Neural progenitor cell (in vitro differentiated cells): ENCODE measurements at regions not wholly inside any gene's neighbourhood (a gene's known extent, or its start where the extent isn't known, plus 50 kb on each side); places are given as distances from the start of the nearest gene placed in this dataset.

Experiments used
- DNase-seq: peaks from one replicate; pipeline ENCODE4 v3.0.0-alpha.2; 2016; ENCODE audit warnings: low spot score
- H2AFZ ChIP-seq: fragments of 200-600 bp; sonication (generic); replicated peaks from 2 replicates; pipeline ENCODE4 v1.6.1; 2016; ENCODE audit warnings: antibody characterized with exemption
- H3F3A ChIP-seq: fragments of 200-600 bp; sonication (generic); 2 replicates; pipeline ENCODE4 v1.6.1; 2016; ENCODE audit warnings: antibody characterized with exemption, low read depth
- H3K27ac ChIP-seq: fragments of 200-600 bp; sonication (generic); 2 replicates; pipeline ENCODE4 v1.5.1; 2016; ENCODE audit warnings: mild to moderate bottlenecking
- H3K27me3 ChIP-seq: fragments of 200-600 bp; sonication (generic); 2 replicates; pipeline ENCODE4 v1.6.1; 2016; ENCODE audit warnings: mild to moderate bottlenecking, moderate library complexity
- H3K36me3 ChIP-seq: fragments of 200-600 bp; sonication (generic); 2 replicates; pipeline ENCODE4 v1.5.1; 2016
- H3K4me1 ChIP-seq: fragments of 200-600 bp; sonication (generic); 2 replicates; pipeline ENCODE4 v1.6.1; 2016; ENCODE audit warnings: mixed run types
- H3K4me2 ChIP-seq: fragments of 200-600 bp; sonication (generic); 2 replicates; pipeline ENCODE4 v1.6.1; 2016
- H3K4me3 ChIP-seq: fragments of 200-600 bp; sonication (generic); 2 replicates; pipeline ENCODE4 v1.5.1; 2016
- H3K79me2 ChIP-seq: fragments of 200-600 bp; sonication (generic); 2 replicates; pipeline ENCODE4 v1.6.1; 2016; ENCODE audit warnings: low read depth
- H3K9ac ChIP-seq: fragments of 200-600 bp; sonication (generic); 2 replicates; pipeline ENCODE4 v1.6.1; 2016
- H3K9me3 ChIP-seq: fragments of 200-600 bp; sonication (generic); 2 replicates; pipeline ENCODE4 v1.5.1; 2016; ENCODE audit warnings: low read depth
- H4K20me1 ChIP-seq: fragments of 200-600 bp; sonication (generic); 2 replicates; pipeline ENCODE4 v1.6.1; 2016; ENCODE audit warnings: low read depth
- H3K27ac Mint-ChIP-seq: 3 replicates; pipeline ENCODE4 v1.8.0; 2021; ENCODE audit warnings: mixed read lengths
- H3K27me3 Mint-ChIP-seq: 2 replicates; pipeline ENCODE4 v1.8.0; 2022; ENCODE audit warnings: low read depth, mild to moderate bottlenecking, inconsistent platforms, moderate library complexity, mixed read lengths; ENCODE audit not compliant: insufficient read depth
- H3K36me3 Mint-ChIP-seq: 3 replicates; pipeline ENCODE4 v1.8.0; 2021; ENCODE audit warnings: mixed read lengths
- H3K4me1 Mint-ChIP-seq: 3 replicates; pipeline ENCODE4 v1.8.0; 2021; ENCODE audit warnings: mixed read lengths
- H3K4me3 Mint-ChIP-seq: 3 replicates; pipeline ENCODE4 v1.8.0; 2021; ENCODE audit warnings: mild to moderate bottlenecking, moderate library complexity, mixed read lengths
- H3K9me3 Mint-ChIP-seq: 3 replicates; pipeline ENCODE4 v1.8.0; 2020; ENCODE audit warnings: mixed read lengths
- EZH2 ChIP-seq: fragments of 200-600 bp; sonication (generic); IDR thresholded peaks from 2 replicates; pipeline ENCODE4 v1.6.1; 2017; ENCODE audit warnings: antibody characterized with exemption, mild to moderate bottlenecking, moderate library complexity
- EZH2phosphoT487 ChIP-seq: fragments of 200-600 bp; sonication (generic); IDR thresholded peaks from 2 replicates; pipeline ENCODE4 v1.6.1; 2017; ENCODE audit warnings: antibody characterized with exemption
- TF ChIP-seq, protein P1 (sequence below): fragments of 200-600 bp; sonication (generic); IDR thresholded peaks from 2 replicates; pipeline ENCODE4 v1.5.1; 2017; ENCODE audit warnings: antibody characterized with exemption, mild to moderate bottlenecking

DNA sequence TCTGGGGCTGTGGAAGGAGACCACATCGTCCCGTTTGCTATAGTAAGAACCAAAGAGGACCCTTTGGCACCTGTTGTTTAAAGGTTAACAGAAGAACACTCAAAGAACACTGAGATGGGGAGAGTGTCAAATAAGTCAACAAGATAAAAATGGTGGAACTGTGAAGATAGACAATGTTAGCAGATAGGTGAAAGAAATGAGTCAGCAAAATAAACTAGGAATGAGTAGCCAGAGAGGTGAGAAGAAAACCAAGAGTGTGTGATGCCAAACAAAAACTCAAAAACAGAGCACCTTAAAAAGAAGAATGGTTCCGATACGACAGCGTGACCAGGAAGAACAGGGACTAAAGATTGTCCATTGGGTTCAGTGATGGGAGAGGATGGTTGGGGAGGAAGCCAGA, 74.7 kb upstream of the PIWIL1 start:
- H3F3A ChIP-seq, result no peaks in the 10 kb centered on the region
- Mint-ChIP-seq H3K27me3 (peaks cover 2% of the 10 kb centered on the region), H3K4me1 (peaks cover 4% of the 10 kb centered on the region), H3K4me3 (no peak overlapping the region), H3K9me3 (no peaks in the 10 kb centered on the region), H3K27ac (no peak overlapping the region), H3K36me3 (no peaks in the 10 kb centered on the region)
- no peak overlapping the region for H3K27ac ChIP-seq
- no peaks in the 10 kb centered on the region for H3K4me1 ChIP-seq
- no peak overlapping the region for H2AFZ ChIP-seq
- H3K36me3 ChIP-seq, result no peaks in the 10 kb centered on the region
- DNase-seq, result no peak
- H3K4me2 ChIP-seq, result no peak overlapping the region
- H3K9me3 ChIP-seq, result no peaks in the 10 kb centered on the region
- TF ChIP-seq EZH2phosphoT487 (no peak), EZH2 (no peak)
- TF ChIP-seq, protein P1, sequence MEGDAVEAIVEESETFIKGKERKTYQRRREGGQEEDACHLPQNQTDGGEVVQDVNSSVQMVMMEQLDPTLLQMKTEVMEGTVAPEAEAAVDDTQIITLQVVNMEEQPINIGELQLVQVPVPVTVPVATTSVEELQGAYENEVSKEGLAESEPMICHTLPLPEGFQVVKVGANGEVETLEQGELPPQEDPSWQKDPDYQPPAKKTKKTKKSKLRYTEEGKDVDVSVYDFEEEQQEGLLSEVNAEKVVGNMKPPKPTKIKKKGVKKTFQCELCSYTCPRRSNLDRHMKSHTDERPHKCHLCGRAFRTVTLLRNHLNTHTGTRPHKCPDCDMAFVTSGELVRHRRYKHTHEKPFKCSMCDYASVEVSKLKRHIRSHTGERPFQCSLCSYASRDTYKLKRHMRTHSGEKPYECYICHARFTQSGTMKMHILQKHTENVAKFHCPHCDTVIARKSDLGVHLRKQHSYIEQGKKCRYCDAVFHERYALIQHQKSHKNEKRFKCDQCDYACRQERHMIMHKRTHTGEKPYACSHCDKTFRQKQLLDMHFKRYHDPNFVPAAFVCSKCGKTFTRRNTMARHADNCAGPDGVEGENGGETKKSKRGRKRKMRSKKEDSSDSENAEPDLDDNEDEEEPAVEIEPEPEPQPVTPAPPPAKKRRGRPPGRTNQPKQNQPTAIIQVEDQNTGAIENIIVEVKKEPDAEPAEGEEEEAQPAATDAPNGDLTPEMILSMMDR, result no peak
- H3K27me3 ChIP-seq, result peaks cover 100% of the 10 kb centered on the region
- no peak overlapping the region for H3K4me3 ChIP-seq
- H3K9ac ChIP-seq, result no peak overlapping the region
- no peaks in the 10 kb centered on the region for H4K20me1 ChIP-seq
- no peaks in the 10 kb centered on the region for H3K79me2 ChIP-seq

DNA sequence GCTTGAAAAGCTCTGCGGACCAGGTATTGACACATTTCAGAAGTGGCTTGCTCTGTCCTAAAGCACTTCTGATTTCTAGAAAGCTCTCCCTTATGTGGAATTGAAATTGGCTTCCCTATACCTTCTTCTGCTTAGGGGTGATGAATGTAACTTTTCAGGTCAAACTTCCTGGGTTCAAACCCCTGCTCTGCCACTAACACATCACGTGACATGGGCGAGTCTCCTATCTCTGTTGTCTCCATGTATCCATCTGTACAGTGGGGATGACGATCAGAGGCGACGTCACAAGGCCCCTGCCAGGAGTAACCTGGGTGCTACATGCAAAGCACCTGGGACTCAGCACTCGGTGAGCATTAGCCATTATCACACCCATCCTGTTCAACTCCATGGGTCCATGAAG, 73.7 kb upstream of the PIWIL1 start:
- Histone ChIP-seq H3K4me1 (no peaks in the 10 kb centered on the region), H3K9me3 (no peaks in the 10 kb centered on the region), H3K4me2 (no peak overlapping the region), H3K27ac (no peak overlapping the region), H3K79me2 (no peaks in the 10 kb centered on the region), H4K20me1 (no peaks in the 10 kb centered on the region), H3K36me3 (no peaks in the 10 kb centered on the region), H3F3A (no peaks in the 10 kb centered on the region), H3K27me3 (peaks cover 100% of the 10 kb centered on the region), H3K9ac (no peak overlapping the region), H2AFZ (no peak overlapping the region), H3K4me3 (no peak overlapping the region)
- TF ChIP-seq EZH2phosphoT487, result no peak
- no peak for TF ChIP-seq EZH2
- TF ChIP-seq, protein P1, result no peak
- Mint-ChIP-seq H3K4me3 (no peak overlapping the region), H3K27me3 (peaks cover 2% of the 10 kb centered on the region), H3K9me3 (no peaks in the 10 kb centered on the region), H3K4me1 (peaks cover 8% of the 10 kb centered on the region), H3K36me3 (no peaks in the 10 kb centered on the region), H3K27ac (no peak overlapping the region)
- no peak for DNase-seq

GRCh38 chr12:130266751-130267150, 70.9 kb upstream of the PIWIL1 start:
- Histone ChIP-seq H3K27ac (no peak overlapping the region), H2AFZ (no peak overlapping the region), H3K36me3 (no peaks in the 10 kb centered on the region), H3K9me3 (no peaks in the 10 kb centered on the region), H4K20me1 (no peaks in the 10 kb centered on the region), H3K79me2 (no peaks in the 10 kb centered on the region), H3K4me2 (no peak overlapping the region), H3K9ac (no peak overlapping the region), H3K27me3 (peaks cover 99% of the 10 kb centered on the region), H3K4me1 (no peaks in the 10 kb centered on the region), H3K4me3 (no peak overlapping the region), H3F3A (no peaks in the 10 kb centered on the region)
- H3K27ac Mint-ChIP-seq, result no peak overlapping the region
- H3K4me1 Mint-ChIP-seq, result peaks cover 15% of the 10 kb centered on the region
- H3K36me3 Mint-ChIP-seq, result no peaks in the 10 kb centered on the region
- TF ChIP-seq, protein P1, result peak; percentile 51
- TF ChIP-seq EZH2, result no peak
- DNase-seq, result peak; percentile 73
- H3K4me3 Mint-ChIP-seq, result no peak overlapping the region
- no peaks in the 10 kb centered on the region for H3K9me3 Mint-ChIP-seq
- peaks cover 2% of the 10 kb centered on the region for H3K27me3 Mint-ChIP-seq
